ENCODE measurements at regions not wholly inside any gene's neighbourhood (a gene's known extent, or its start where the extent isn't known, plus 50 kb on each side); places are given as distances from the start of the nearest gene placed in this dataset.

GRCh38 chr9:130772185-130772584 lies 62.9 kb upstream of the ABL1 start:
- H3K9me3 Mint-ChIP-seq: peaks cover 13% of the 10 kb centered on the region
- peaks cover 2% of the 10 kb centered on the region for H3K36me3 Mint-ChIP-seq
- CTCF ChIA-PET: interaction anchor here (1.2 to 3.1 kb wide), 5 partner anchors 43 to 93 kb away, joined by 5 to 13 read pairs (median 6); no protein-coding TSS in a partner anchor
- no peak overlapping the region for H3K4me3 Mint-ChIP-seq
- peaks cover 6% of the 10 kb centered on the region for H3K27me3 Mint-ChIP-seq
- no peak for DNase-seq
- peaks cover 10% of the 10 kb centered on the region for H3K4me1 Mint-ChIP-seq
- H3K27ac Mint-ChIP-seq: no peak overlapping the region

GRCh38 chr9:130774183-130774582 lies 60.9 kb upstream of the ABL1 start:
- CTCF ChIA-PET: interaction anchor here (0.9 to 1.1 kb wide), 3 partner anchors 78 to 89 kb away, joined by 3 to 4 read pairs (median 3); no protein-coding TSS in a partner anchor

GRCh38 chr9:130775336-130775991 lies 59.6 kb upstream of the ABL1 start:
- Mint-ChIP-seq H3K36me3 (peaks cover 2% of the 10 kb centered on the region), H3K4me3 (no peak overlapping the region), H3K27ac (no peak overlapping the region), H3K9me3 (peaks cover 13% of the 10 kb centered on the region), H3K4me1 (peaks cover 10% of the 10 kb centered on the region), H3K27me3 (peaks cover 6% of the 10 kb centered on the region)
- CTCF ChIA-PET: interaction anchor here (0.6 kb wide), 1 partner anchor 13 kb away, joined by 3 read pairs; no protein-coding TSS in a partner anchor
- DNase-seq: no peak

More at GRCh38 chr9:130774183-130774582, 60.9 kb upstream of the ABL1 start:
- Mint-ChIP-seq H3K9me3 (peaks cover 13% of the 10 kb centered on the region), H3K27me3 (peaks cover 6% of the 10 kb centered on the region), H3K36me3 (peaks cover 2% of the 10 kb centered on the region), H3K4me3 (no peak overlapping the region), H3K27ac (no peak overlapping the region), H3K4me1 (peaks cover 10% of the 10 kb centered on the region)
- DNase-seq: no peak

GRCh38 chr9:130779153-130779855 lies 55.8 kb upstream of the ABL1 start:
- Mint-ChIP-seq H3K36me3 (peaks cover 2% of the 10 kb centered on the region), H3K27me3 (peaks cover 6% of the 10 kb centered on the region), H3K9me3 (peaks cover 13% of the 10 kb centered on the region), H3K4me3 (no peak overlapping the region), H3K4me1 (peaks cover 8% of the 10 kb centered on the region), H3K27ac (no peak overlapping the region)
- CTCF ChIA-PET: no interaction called here
- no peak for DNase-seq

- DNase-seq: no peak
- H3K27ac Mint-ChIP-seq: no peak overlapping the region
- H3K36me3 Mint-ChIP-seq: peaks cover under 1% of the 10 kb centered on the region
- CTCF ChIA-PET: no interaction called here
- H3K4me1 Mint-ChIP-seq: no peaks in the 10 kb centered on the region
- peaks cover 9% of the 10 kb centered on the region for H3K9me3 Mint-ChIP-seq
- no peak overlapping the region for H3K4me3 Mint-ChIP-seq
- peaks cover 6% of the 10 kb centered on the region for H3K27me3 Mint-ChIP-seq
Measured at GRCh38 chr9:130780415-130780814, 54.6 kb upstream of the ABL1 start.

- no peak for DNase-seq
- H3K27me3 Mint-ChIP-seq: peaks cover 6% of the 10 kb centered on the region
- H3K36me3 Mint-ChIP-seq: no peaks in the 10 kb centered on the region
- no peak overlapping the region for H3K4me3 Mint-ChIP-seq
- H3K4me1 Mint-ChIP-seq: no peaks in the 10 kb centered on the region
- no peak overlapping the region for H3K27ac Mint-ChIP-seq
- H3K9me3 Mint-ChIP-seq: peaks cover 4% of the 10 kb centered on the region
- CTCF ChIA-PET: no interaction called here
Measured at GRCh38 chr9:130780865-130781504, 54.1 kb upstream of the ABL1 start.

- peaks cover 1% of the 10 kb centered on the region for H3K9me3 Mint-ChIP-seq
- no peaks in the 10 kb centered on the region for H3K36me3 Mint-ChIP-seq
- H3K4me3 Mint-ChIP-seq: no peak overlapping the region
- peaks cover 1% of the 10 kb centered on the region for H3K27me3 Mint-ChIP-seq
- no peaks in the 10 kb centered on the region for H3K4me1 Mint-ChIP-seq
- DNase-seq: no peak
- CTCF ChIA-PET: no interaction called here
- no peak overlapping the region for H3K27ac Mint-ChIP-seq
Measured at GRCh38 chr9:130781569-130781968, 53.5 kb upstream of the ABL1 start.

GRCh38 chr9:130782886-130783530 lies 52.0 kb upstream of the ABL1 start:
- Mint-ChIP-seq H3K27me3 (no peaks in the 10 kb centered on the region), H3K4me1 (no peaks in the 10 kb centered on the region), H3K36me3 (no peaks in the 10 kb centered on the region), H3K27ac (no peak overlapping the region), H3K9me3 (no peaks in the 10 kb centered on the region), H3K4me3 (no peak overlapping the region)
- no peak for DNase-seq
- CTCF ChIA-PET: no interaction called here

GRCh38 chr9:130785053-130785452 lies 50.0 kb upstream of the ABL1 start:
- Mint-ChIP-seq H3K27me3 (no peaks in the 10 kb centered on the region), H3K27ac (no peak overlapping the region), H3K4me3 (no peak overlapping the region), H3K4me1 (no peaks in the 10 kb centered on the region), H3K36me3 (peaks cover 2% of the 10 kb centered on the region), H3K9me3 (peaks cover 11% of the 10 kb centered on the region)
- no peak for DNase-seq
- CTCF ChIA-PET: no interaction called here
